ENCODE measurements at regions not wholly inside any gene's neighbourhood (a gene's known extent, or its start where the extent isn't known, plus 50 kb on each side); places are given as distances from the start of the nearest gene placed in this dataset.

DNA sequence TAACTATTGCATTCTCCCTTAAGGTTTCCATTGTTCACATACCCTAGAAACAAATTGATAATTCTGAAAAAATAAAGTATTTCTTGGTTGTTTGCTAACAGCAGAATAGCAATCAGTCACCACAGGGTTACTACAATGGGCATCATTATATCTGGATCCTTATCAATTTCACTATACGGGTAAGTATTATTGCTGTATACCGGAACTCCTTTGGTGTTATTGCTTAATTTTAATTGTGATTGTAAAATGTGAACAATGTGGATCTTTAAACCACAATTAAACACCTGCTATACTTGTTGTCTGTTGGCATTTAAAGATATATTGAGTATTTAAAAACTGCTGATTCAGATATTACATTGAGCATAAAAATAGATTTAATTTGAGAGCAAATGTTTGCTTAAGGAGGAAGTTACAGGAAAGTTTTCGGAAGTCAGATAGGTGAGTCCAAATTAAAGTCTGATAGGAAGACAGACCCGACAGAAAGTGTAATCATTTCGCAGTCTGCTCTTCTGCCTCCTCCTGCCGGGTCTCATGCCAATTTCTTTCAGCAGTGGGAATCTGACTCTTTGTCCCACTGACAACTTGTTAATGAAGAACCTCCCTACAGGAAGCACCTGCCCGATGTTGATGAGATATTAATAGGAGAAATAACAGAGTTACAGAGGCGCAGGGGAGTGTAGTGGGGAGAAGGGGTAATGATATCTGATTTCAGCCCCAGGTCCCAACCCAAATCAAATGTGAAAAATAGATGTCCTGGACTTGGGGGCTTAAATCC, 169.7 kb upstream of the TBC1D5 start:
- no peak for DNase-seq (ENCODE audit: low read depth in 1 of 2, low spot score in 1 of 2)
- no peak overlapping the region for H3K4me3 ChIP-seq (replicated peaks; ENCODE audit: insufficient read depth, low read length)
- TF ChIP-seq, protein P1, sequence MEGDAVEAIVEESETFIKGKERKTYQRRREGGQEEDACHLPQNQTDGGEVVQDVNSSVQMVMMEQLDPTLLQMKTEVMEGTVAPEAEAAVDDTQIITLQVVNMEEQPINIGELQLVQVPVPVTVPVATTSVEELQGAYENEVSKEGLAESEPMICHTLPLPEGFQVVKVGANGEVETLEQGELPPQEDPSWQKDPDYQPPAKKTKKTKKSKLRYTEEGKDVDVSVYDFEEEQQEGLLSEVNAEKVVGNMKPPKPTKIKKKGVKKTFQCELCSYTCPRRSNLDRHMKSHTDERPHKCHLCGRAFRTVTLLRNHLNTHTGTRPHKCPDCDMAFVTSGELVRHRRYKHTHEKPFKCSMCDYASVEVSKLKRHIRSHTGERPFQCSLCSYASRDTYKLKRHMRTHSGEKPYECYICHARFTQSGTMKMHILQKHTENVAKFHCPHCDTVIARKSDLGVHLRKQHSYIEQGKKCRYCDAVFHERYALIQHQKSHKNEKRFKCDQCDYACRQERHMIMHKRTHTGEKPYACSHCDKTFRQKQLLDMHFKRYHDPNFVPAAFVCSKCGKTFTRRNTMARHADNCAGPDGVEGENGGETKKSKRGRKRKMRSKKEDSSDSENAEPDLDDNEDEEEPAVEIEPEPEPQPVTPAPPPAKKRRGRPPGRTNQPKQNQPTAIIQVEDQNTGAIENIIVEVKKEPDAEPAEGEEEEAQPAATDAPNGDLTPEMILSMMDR (IDR thresholded peaks at IDR 0.05; ENCODE audit: insufficient read depth, low read length) = no peak
- TF ChIP-seq SPI1 (IDR thresholded peaks at IDR 0.05; ENCODE audit: borderline replicate concordance, low read depth) = no peak
- no peak for TF ChIP-seq GABPA (IDR thresholded peaks at IDR 0.05; ENCODE audit: low read depth)
- TF ChIP-seq, protein P2, sequence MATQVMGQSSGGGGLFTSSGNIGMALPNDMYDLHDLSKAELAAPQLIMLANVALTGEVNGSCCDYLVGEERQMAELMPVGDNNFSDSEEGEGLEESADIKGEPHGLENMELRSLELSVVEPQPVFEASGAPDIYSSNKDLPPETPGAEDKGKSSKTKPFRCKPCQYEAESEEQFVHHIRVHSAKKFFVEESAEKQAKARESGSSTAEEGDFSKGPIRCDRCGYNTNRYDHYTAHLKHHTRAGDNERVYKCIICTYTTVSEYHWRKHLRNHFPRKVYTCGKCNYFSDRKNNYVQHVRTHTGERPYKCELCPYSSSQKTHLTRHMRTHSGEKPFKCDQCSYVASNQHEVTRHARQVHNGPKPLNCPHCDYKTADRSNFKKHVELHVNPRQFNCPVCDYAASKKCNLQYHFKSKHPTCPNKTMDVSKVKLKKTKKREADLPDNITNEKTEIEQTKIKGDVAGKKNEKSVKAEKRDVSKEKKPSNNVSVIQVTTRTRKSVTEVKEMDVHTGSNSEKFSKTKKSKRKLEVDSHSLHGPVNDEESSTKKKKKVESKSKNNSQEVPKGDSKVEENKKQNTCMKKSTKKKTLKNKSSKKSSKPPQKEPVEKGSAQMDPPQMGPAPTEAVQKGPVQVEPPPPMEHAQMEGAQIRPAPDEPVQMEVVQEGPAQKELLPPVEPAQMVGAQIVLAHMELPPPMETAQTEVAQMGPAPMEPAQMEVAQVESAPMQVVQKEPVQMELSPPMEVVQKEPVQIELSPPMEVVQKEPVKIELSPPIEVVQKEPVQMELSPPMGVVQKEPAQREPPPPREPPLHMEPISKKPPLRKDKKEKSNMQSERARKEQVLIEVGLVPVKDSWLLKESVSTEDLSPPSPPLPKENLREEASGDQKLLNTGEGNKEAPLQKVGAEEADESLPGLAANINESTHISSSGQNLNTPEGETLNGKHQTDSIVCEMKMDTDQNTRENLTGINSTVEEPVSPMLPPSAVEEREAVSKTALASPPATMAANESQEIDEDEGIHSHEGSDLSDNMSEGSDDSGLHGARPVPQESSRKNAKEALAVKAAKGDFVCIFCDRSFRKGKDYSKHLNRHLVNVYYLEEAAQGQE (IDR thresholded peaks at IDR 0.05; ENCODE audit: insufficient replicate concordance, low read depth) = no peak
- TF ChIP-seq POLR2AphosphoS5 (IDR thresholded peaks at IDR 0.05; ENCODE audit: low read depth) = no peak

DNA sequence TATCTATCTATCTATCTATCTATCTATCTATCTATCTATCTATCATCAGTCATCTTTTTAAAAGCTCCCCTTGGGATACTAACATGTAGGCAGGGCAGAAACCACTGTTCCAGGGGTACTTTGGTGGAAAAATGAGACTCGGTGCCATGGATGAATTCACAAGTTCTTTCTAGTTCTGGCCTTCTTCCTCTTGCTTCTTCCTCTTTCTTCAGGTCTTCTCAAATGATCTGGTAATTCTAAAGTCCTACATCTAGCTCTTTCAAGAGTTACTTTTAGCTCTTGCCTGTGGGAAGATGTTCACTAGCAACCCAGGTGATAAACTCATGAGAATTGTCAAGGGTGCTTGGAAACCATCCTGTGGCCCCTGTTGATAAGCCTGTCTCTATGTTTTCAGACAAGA, 168.5 kb upstream of the TBC1D5 start:
- peak; percentile 56; the same call in 1 of the 2 replicates for TF ChIP-seq SPI1 (IDR thresholded peaks at IDR 0.05; ENCODE audit: borderline replicate concordance, low read depth)
- no peak for TF ChIP-seq POLR2AphosphoS5 (IDR thresholded peaks at IDR 0.05; ENCODE audit: low read depth)
- peak overlapping the region; percentile 19 for H3K27ac ChIP-seq (replicated peaks)

More for the DNA sequence above, 169.7 kb upstream of the TBC1D5 start:
- Histone ChIP-seq H3K27ac (replicated peaks) (no peak overlapping the region; the same call in 1 of the 2 replicates), H3K27me3 (ENCODE audit: insufficient read depth, poor library complexity, severe bottlenecking) (no peaks in the 10 kb centered on the region)

DNA sequence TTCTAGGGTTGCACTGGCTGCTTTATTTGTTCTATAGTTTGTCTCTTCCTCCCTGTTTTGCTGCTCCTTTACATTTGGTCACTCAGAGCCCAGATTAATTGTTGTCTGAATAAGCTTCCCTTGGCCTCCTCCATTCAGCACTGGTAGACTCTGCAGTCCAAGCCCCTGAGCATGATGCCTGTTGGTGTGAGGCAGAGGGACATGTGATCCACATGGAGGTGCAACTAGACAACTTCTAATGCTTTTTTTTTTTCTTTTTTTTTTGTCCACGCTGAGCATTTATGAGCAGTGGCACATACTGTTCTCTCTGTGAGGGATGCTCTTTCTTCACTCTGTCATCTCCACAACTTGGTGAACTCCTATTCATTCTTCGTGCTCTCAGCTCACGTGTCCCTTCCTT, 167.3 kb upstream of the TBC1D5 start:
- peak overlapping the region; percentile 14 for H3K27ac ChIP-seq (replicated peaks)
- TF ChIP-seq POLR2AphosphoS5 (IDR thresholded peaks at IDR 0.05; ENCODE audit: low read depth) (no peak), GABPA (IDR thresholded peaks at IDR 0.05; ENCODE audit: low read depth) (no peak)
- TF ChIP-seq, protein P2 (IDR thresholded peaks at IDR 0.05; ENCODE audit: insufficient replicate concordance, low read depth) = no peak
- TF ChIP-seq, protein P1 (IDR thresholded peaks at IDR 0.05; ENCODE audit: insufficient read depth, low read length) = no peak
- no peak overlapping the region for H3K4me3 ChIP-seq (replicated peaks; ENCODE audit: insufficient read depth, low read length)
- no peak for DNase-seq (ENCODE audit: low read depth in 1 of 2, low spot score in 1 of 2)
- no peaks in the 10 kb centered on the region for H3K27me3 ChIP-seq (ENCODE audit: insufficient read depth, poor library complexity, severe bottlenecking)

More for the DNA sequence above, 168.5 kb upstream of the TBC1D5 start:
- Histone ChIP-seq H3K4me3 (replicated peaks; ENCODE audit: insufficient read depth, low read length) (no peak overlapping the region), H3K27me3 (ENCODE audit: insufficient read depth, poor library complexity, severe bottlenecking) (no peaks in the 10 kb centered on the region)
- DNase-seq (ENCODE audit: low read depth in 1 of 2, low spot score in 1 of 2) = no peak

DNA sequence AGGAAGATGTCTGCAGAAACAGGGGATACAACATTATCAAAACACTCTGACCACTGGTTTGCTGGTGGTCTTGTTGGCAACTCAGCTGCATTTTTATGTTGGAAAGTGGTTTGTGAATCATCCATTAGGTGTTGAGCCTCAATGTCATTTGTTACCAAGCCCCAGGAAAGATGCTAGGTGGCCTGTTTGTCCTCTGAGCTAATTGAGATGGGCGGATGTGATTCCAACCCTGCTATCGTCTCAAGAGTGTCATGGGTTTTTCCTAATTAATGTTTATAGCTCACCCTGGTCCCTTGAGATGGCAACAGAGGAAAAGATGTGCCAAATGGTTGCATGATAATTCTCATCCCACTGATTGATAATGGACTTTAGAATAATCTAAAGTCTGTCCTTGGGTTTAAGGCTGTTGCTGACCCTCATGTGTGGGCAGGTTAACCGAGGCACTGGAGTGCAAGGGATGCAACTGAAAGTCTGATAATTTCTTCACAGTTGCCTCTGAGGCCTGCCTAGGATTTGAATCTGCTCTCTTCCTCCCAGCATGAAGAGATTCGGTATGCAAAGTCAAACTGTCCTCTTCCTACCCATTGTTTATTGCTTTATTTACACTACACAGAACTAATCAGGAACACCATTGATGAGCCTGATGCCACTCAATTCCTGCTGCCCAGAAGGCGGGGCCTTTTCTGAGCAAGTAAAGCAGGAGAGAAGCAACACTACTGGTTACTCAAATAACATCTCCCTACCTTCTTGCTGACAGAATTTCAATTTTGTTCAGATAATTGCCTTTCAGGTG, 166.2 kb upstream of the TBC1D5 start:
- H3K4me3 ChIP-seq (replicated peaks; ENCODE audit: insufficient read depth, low read length) = no peak overlapping the region
- peak overlapping the region; percentile 57 for H3K27ac ChIP-seq (replicated peaks)
- no peaks in the 10 kb centered on the region for H3K27me3 ChIP-seq (ENCODE audit: insufficient read depth, poor library complexity, severe bottlenecking)
- DNase-seq (ENCODE audit: low read depth in 1 of 2, low spot score in 1 of 2) = no peak
- TF ChIP-seq, protein P1 (IDR thresholded peaks at IDR 0.05; ENCODE audit: insufficient read depth, low read length) = no peak
- TF ChIP-seq POLR2AphosphoS5 (IDR thresholded peaks at IDR 0.05; ENCODE audit: low read depth) (no peak), GABPA (IDR thresholded peaks at IDR 0.05; ENCODE audit: low read depth) (no peak), SPI1 (IDR thresholded peaks at IDR 0.05; ENCODE audit: borderline replicate concordance, low read depth) (no peak)
- TF ChIP-seq, protein P2 (IDR thresholded peaks at IDR 0.05; ENCODE audit: insufficient replicate concordance, low read depth) = no peak

Data from HL-60 (cell line).